ENCODE measurements at regions not wholly inside any gene's neighbourhood (a gene's known extent, or its start where the extent isn't known, plus 50 kb on each side); places are given as distances from the start of the nearest gene placed in this dataset.

DNA sequence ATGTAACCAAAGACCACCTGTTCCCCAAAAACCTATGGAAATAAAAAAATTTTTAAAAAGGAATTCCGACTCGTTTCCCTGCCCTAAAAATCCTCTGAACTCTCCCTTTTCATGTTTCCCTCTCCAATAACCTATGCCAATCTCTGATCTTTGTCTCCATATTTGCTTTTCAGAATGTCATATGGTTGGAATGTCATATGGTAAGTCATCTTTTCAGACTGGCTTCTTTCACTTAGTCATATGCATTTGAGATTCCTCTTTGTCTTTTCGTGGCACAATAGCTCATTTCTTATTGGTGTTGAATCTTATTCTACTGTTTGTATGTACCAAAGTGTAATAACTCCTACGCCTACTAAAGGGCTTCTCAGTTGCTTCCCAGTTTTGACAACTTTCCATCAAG is 117.5 kb downstream of the BACH1 start:
- TF ChIP-seq, protein P1, sequence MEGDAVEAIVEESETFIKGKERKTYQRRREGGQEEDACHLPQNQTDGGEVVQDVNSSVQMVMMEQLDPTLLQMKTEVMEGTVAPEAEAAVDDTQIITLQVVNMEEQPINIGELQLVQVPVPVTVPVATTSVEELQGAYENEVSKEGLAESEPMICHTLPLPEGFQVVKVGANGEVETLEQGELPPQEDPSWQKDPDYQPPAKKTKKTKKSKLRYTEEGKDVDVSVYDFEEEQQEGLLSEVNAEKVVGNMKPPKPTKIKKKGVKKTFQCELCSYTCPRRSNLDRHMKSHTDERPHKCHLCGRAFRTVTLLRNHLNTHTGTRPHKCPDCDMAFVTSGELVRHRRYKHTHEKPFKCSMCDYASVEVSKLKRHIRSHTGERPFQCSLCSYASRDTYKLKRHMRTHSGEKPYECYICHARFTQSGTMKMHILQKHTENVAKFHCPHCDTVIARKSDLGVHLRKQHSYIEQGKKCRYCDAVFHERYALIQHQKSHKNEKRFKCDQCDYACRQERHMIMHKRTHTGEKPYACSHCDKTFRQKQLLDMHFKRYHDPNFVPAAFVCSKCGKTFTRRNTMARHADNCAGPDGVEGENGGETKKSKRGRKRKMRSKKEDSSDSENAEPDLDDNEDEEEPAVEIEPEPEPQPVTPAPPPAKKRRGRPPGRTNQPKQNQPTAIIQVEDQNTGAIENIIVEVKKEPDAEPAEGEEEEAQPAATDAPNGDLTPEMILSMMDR (conservative IDR thresholded peaks at IDR 0.05; ENCODE audit: low read depth, low read length): no peak
- no peak for TF ChIP-seq EZH2 (IDR thresholded peaks at IDR 0.05; ENCODE audit: borderline replicate concordance, low read depth, low read length, poor library complexity, severe bottlenecking)

Measured in A673 (cell line).